GM23338 (cell line): ENCODE measurements at regions not wholly inside any gene's neighbourhood (a gene's known extent, or its start where the extent isn't known, plus 50 kb on each side); places are given as distances from the start of the nearest gene placed in this dataset.

Experiments used
- ATAC-seq: fragments of 200-7000 bp; cut with Tn5 transposase; 3 replicates; pipeline ENCODE4 v1.9.1; 2020
- DNase-seq: peaks from one replicate; pipeline ENCODE4 v3.0.0-alpha.2; 2015; ENCODE audit warnings: low spot score
- H2AFZ ChIP-seq: fragments of 200-600 bp; sonication (generic); 2 replicates; pipeline ENCODE4 v1.8.0; 2016; ENCODE audit warnings: antibody characterized with exemption, mild to moderate bottlenecking, moderate library complexity
- H3F3A ChIP-seq: fragments of 200-600 bp; sonication (generic); replicated peaks from 2 replicates; pipeline ENCODE4 v1.8.0; 2017; ENCODE audit warnings: antibody characterized with exemption, mixed run types, low read depth
- H3K27ac ChIP-seq: fragments of 200-600 bp; sonication (generic); 2 replicates; pipeline ENCODE4 v1.6.1; 2016; ENCODE audit warnings: low read depth
- H3K27me3 ChIP-seq: fragments of 200-600 bp; sonication (generic); 2 replicates; pipeline ENCODE4 v1.8.0; 2016; ENCODE audit warnings: mild to moderate bottlenecking, mixed run types, moderate library complexity; ENCODE audit not compliant: insufficient read depth
- H3K36me3 ChIP-seq: fragments of 200-600 bp; sonication (generic); 2 replicates; pipeline ENCODE4 v1.8.0; 2016; ENCODE audit warnings: mild to moderate bottlenecking; ENCODE audit not compliant: insufficient read depth
- H3K4me1 ChIP-seq: fragments of 200-600 bp; sonication (generic); 2 replicates; pipeline ENCODE4 v1.8.0; 2016; ENCODE audit warnings: mild to moderate bottlenecking, moderate library complexity; ENCODE audit not compliant: insufficient read depth
- H3K4me2 ChIP-seq: fragments of 200-600 bp; sonication (generic); 2 replicates; pipeline ENCODE4 v1.7.1; 2017; ENCODE audit warnings: mixed run types
- H3K4me3 ChIP-seq: fragments of 200-600 bp; sonication (generic); 2 replicates; pipeline ENCODE4 v1.6.1; 2016; ENCODE audit warnings: mixed run types
- H3K79me2 ChIP-seq: fragments of 200-600 bp; sonication (generic); replicated peaks from 2 replicates; pipeline ENCODE4 v1.8.0; 2017; ENCODE audit warnings: mild to moderate bottlenecking; ENCODE audit not compliant: insufficient read depth
- H3K9me2 ChIP-seq: fragments of 200-600 bp; sonication (generic); 2 replicates; pipeline ENCODE4 v1.8.0; 2017; ENCODE audit not compliant: insufficient read depth
- H4K20me1 ChIP-seq: fragments of 200-600 bp; sonication (generic); replicated peaks from 2 replicates; pipeline ENCODE4 v1.8.0; 2017; ENCODE audit warnings: mild to moderate bottlenecking; ENCODE audit not compliant: insufficient read depth
- H3K27ac Mint-ChIP-seq: 2 replicates; pipeline ENCODE4 v1.8.0; 2020; ENCODE audit warnings: inconsistent platforms, mild to moderate bottlenecking, moderate library complexity, mixed read lengths
- H3K27me3 Mint-ChIP-seq: 3 replicates; pipeline ENCODE4 v1.8.0; 2022; ENCODE audit warnings: low read depth, mild to moderate bottlenecking, moderate library complexity, mixed read lengths, inconsistent platforms; ENCODE audit not compliant: insufficient read depth, poor library complexity
- H3K36me3 Mint-ChIP-seq: 3 replicates; pipeline ENCODE4 v1.8.0; 2021; ENCODE audit warnings: low read depth, mild to moderate bottlenecking, inconsistent platforms, moderate library complexity, mixed read lengths
- H3K4me1 Mint-ChIP-seq: 3 replicates; pipeline ENCODE4 v1.8.0; 2020; ENCODE audit warnings: mild to moderate bottlenecking, inconsistent platforms, mixed read lengths
- H3K4me3 Mint-ChIP-seq: 3 replicates; pipeline ENCODE4 v1.8.0; 2021; ENCODE audit warnings: moderate library complexity, mild to moderate bottlenecking, inconsistent platforms, mixed read lengths
- H3K9me3 Mint-ChIP-seq: 3 replicates; pipeline ENCODE4 v1.8.0; 2020; ENCODE audit warnings: moderate library complexity, mild to moderate bottlenecking, inconsistent platforms, mixed read lengths
- CREB1 ChIP-seq: fragments of 250-450 bp; sonication (Bioruptor Pico); IDR thresholded peaks from 2 replicates; pipeline ENCODE4 v1.5.0; 2020; ENCODE audit warnings: low read depth, mild to moderate bottlenecking, moderate library complexity
- EZH2 ChIP-seq: fragments of 200-600 bp; sonication (generic); IDR thresholded peaks from one replicate; pipeline ENCODE4 v1.8.0; 2017; ENCODE audit warnings: antibody characterized with exemption, mild to moderate bottlenecking, low read depth; ENCODE audit not compliant: unreplicated experiment
- EZH2phosphoT487 ChIP-seq: fragments of 200-600 bp; sonication (generic); IDR thresholded peaks from one replicate; pipeline ENCODE4 v1.8.1; 2018; ENCODE audit warnings: antibody characterized with exemption; ENCODE audit not compliant: unreplicated experiment
- NANOG ChIP-seq: IDR thresholded peaks from 2 replicates; pipeline ENCODE4 v1.6.1; 2016; ENCODE audit warnings: antibody characterized with exemption, borderline replicate concordance
- POLR2AphosphoS5 ChIP-seq: IDR thresholded peaks from 2 replicates; pipeline ENCODE4 v1.6.1; 2016; ENCODE audit warnings: antibody characterized with exemption, low read depth
- STAT1 ChIP-seq: IDR thresholded peaks from one replicate; pipeline ENCODE4 v1.6.1; 2016; ENCODE audit warnings: antibody characterized with exemption; ENCODE audit not compliant: unreplicated experiment
- TF ChIP-seq, protein P1 (sequence below), 2 experiments: fragments of 200-600 bp in 1 of 2; sonication (generic) in 1 of 2; conservative IDR thresholded peaks; 2 replicates each; pipeline versions ENCODE4 v1.5.1 to v1.6.1; 2016 to 2017; ENCODE audit warnings: antibody characterized with exemption in 2 of 2, low read depth in 2 of 2, mild to moderate bottlenecking in 2 of 2, moderate library complexity in 1 of 2
- TF ChIP-seq, protein P2 (sequence below): IDR thresholded peaks from one replicate; pipeline ENCODE4 v1.6.1; 2018; ENCODE audit warnings: antibody characterized with exemption; ENCODE audit not compliant: unreplicated experiment
- TF ChIP-seq, protein P3 (sequence below): IDR thresholded peaks from 2 replicates; pipeline ENCODE4 v1.6.1; 2016; ENCODE audit warnings: antibody characterized with exemption

DNA sequence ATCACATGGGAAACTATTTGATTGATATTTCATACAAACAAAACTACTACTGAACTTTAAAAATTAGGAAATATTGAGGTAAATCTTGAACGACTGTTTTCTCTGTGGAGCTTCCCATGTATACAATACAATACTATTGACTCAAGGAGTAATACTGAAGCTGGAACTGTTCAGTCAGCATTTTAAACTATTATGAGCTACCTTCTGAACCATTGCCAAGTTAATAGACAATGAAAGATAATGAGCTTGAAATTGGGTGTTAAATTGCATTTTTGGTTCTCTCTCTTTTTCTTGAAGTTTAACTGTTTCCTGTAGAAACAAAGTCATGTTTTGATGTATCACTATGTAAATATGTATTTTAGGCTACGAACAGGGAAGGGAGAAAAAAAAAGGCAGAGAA lies 569.2 kb downstream of the ZEB2 start:
- no peaks in the 10 kb centered on the region for H4K20me1 ChIP-seq
- Mint-ChIP-seq H3K27me3 (no peaks in the 10 kb centered on the region), H3K36me3 (no peaks in the 10 kb centered on the region), H3K27ac (no peak overlapping the region), H3K9me3 (no peaks in the 10 kb centered on the region), H3K4me1 (peaks cover 26% of the 10 kb centered on the region; the same call in 2 of the 3 replicates), H3K4me3 (no peak overlapping the region)
- TF ChIP-seq, protein P1, sequence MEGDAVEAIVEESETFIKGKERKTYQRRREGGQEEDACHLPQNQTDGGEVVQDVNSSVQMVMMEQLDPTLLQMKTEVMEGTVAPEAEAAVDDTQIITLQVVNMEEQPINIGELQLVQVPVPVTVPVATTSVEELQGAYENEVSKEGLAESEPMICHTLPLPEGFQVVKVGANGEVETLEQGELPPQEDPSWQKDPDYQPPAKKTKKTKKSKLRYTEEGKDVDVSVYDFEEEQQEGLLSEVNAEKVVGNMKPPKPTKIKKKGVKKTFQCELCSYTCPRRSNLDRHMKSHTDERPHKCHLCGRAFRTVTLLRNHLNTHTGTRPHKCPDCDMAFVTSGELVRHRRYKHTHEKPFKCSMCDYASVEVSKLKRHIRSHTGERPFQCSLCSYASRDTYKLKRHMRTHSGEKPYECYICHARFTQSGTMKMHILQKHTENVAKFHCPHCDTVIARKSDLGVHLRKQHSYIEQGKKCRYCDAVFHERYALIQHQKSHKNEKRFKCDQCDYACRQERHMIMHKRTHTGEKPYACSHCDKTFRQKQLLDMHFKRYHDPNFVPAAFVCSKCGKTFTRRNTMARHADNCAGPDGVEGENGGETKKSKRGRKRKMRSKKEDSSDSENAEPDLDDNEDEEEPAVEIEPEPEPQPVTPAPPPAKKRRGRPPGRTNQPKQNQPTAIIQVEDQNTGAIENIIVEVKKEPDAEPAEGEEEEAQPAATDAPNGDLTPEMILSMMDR (conservative IDR thresholded peaks at IDR 0.05; ENCODE audit: low read depth in 2 of 2): no peak
- no peak for TF ChIP-seq EZH2phosphoT487
- no peak for TF ChIP-seq STAT1
- TF ChIP-seq EZH2: no peak
- no peak for TF ChIP-seq POLR2AphosphoS5
- TF ChIP-seq, protein P2, sequence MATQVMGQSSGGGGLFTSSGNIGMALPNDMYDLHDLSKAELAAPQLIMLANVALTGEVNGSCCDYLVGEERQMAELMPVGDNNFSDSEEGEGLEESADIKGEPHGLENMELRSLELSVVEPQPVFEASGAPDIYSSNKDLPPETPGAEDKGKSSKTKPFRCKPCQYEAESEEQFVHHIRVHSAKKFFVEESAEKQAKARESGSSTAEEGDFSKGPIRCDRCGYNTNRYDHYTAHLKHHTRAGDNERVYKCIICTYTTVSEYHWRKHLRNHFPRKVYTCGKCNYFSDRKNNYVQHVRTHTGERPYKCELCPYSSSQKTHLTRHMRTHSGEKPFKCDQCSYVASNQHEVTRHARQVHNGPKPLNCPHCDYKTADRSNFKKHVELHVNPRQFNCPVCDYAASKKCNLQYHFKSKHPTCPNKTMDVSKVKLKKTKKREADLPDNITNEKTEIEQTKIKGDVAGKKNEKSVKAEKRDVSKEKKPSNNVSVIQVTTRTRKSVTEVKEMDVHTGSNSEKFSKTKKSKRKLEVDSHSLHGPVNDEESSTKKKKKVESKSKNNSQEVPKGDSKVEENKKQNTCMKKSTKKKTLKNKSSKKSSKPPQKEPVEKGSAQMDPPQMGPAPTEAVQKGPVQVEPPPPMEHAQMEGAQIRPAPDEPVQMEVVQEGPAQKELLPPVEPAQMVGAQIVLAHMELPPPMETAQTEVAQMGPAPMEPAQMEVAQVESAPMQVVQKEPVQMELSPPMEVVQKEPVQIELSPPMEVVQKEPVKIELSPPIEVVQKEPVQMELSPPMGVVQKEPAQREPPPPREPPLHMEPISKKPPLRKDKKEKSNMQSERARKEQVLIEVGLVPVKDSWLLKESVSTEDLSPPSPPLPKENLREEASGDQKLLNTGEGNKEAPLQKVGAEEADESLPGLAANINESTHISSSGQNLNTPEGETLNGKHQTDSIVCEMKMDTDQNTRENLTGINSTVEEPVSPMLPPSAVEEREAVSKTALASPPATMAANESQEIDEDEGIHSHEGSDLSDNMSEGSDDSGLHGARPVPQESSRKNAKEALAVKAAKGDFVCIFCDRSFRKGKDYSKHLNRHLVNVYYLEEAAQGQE: no peak
- TF ChIP-seq NANOG: no peak
- TF ChIP-seq, protein P3, sequence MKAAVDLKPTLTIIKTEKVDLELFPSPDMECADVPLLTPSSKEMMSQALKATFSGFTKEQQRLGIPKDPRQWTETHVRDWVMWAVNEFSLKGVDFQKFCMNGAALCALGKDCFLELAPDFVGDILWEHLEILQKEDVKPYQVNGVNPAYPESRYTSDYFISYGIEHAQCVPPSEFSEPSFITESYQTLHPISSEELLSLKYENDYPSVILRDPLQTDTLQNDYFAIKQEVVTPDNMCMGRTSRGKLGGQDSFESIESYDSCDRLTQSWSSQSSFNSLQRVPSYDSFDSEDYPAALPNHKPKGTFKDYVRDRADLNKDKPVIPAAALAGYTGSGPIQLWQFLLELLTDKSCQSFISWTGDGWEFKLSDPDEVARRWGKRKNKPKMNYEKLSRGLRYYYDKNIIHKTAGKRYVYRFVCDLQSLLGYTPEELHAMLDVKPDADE: no peak
- TF ChIP-seq CREB1 (CRISPR knock-in tag): no peak
- no peaks in the 10 kb centered on the region for H3K79me2 ChIP-seq
- no peaks in the 10 kb centered on the region for H3K27me3 ChIP-seq
- H2AFZ ChIP-seq: no peak overlapping the region
- no peaks in the 10 kb centered on the region for H3K9me2 ChIP-seq
- no peaks in the 10 kb centered on the region for H3F3A ChIP-seq
- H3K4me2 ChIP-seq: no peak overlapping the region
- H3K4me3 ChIP-seq: no peak overlapping the region
- H3K4me1 ChIP-seq: peaks cover 17% of the 10 kb centered on the region
- H3K36me3 ChIP-seq: no peaks in the 10 kb centered on the region
- no peak for ATAC-seq
- no peak overlapping the region for H3K27ac ChIP-seq
- no peak for DNase-seq
